Neural cell (in vitro differentiated cells): ENCODE measurements at regions not wholly inside any gene's neighbourhood (a gene's known extent, or its start where the extent isn't known, plus 50 kb on each side); places are given as distances from the start of the nearest gene placed in this dataset.

Experiments used
- H2AFZ ChIP-seq: fragments of 200-600, 300-800 bp; sonication (generic), shearing (Covaris generic); 2 replicates; pipeline ENCODE4 v1.6.0; 2014; ENCODE audit warnings: low read depth, mild to moderate bottlenecking, antibody characterized with exemption, low read length, moderate library complexity
- H3F3A ChIP-seq: fragments of 200-600 bp; shearing (Covaris generic); 2 replicates; pipeline ENCODE4 v1.6.1; 2016; ENCODE audit warnings: mild to moderate bottlenecking, moderate library complexity, mixed read lengths, antibody characterized with exemption, low read length; ENCODE audit not compliant: insufficient read depth, poor library complexity, severe bottlenecking
- H3K27ac ChIP-seq: fragments of 200-600, 300-800 bp; sonication (generic), shearing (Covaris generic); 2 replicates; pipeline ENCODE4 v1.5.1; 2014; ENCODE audit warnings: mild to moderate bottlenecking, low read length, moderate library complexity
- H3K27me3 ChIP-seq: fragments of 300-800, 200-600 bp; sonication (generic), shearing (Covaris generic); 2 replicates; pipeline ENCODE4 v1.6.0; 2014; ENCODE audit warnings: mild to moderate bottlenecking, low read depth, low read length, moderate library complexity; ENCODE audit not compliant: insufficient read depth
- H3K36me3 ChIP-seq: fragments of 300-800, 200-600 bp; sonication (generic), shearing (Covaris generic); 2 replicates; pipeline ENCODE4 v1.5.1; 2014; ENCODE audit warnings: mild to moderate bottlenecking, antibody characterized with exemption, low read length, moderate library complexity; ENCODE audit not compliant: insufficient read depth
- H3K4me2 ChIP-seq: fragments of 300-800, 200-600 bp; sonication (generic), shearing (Covaris generic); 2 replicates; pipeline ENCODE4 v1.6.0; 2014; ENCODE audit warnings: mild to moderate bottlenecking, low read length
- H3K4me3 ChIP-seq: fragments of 300-800, 200-600 bp; sonication (generic), shearing (Covaris generic); 2 replicates; pipeline ENCODE4 v1.5.1; 2014; ENCODE audit warnings: mild to moderate bottlenecking, low read length, moderate library complexity
- H3K79me2 ChIP-seq: fragments of 200-600 bp; shearing (Covaris generic); replicated peaks from 2 replicates; pipeline ENCODE4 v1.6.0; 2014; ENCODE audit warnings: mild to moderate bottlenecking, low read length, moderate library complexity; ENCODE audit not compliant: insufficient read depth
- H3K9ac ChIP-seq: fragments of 300-800, 200-600 bp; sonication (generic), shearing (Covaris generic); 2 replicates; pipeline ENCODE4 v1.6.1; 2016; ENCODE audit warnings: mild to moderate bottlenecking, low read length, mixed read lengths
- H3K9me2 ChIP-seq: fragments of 200-600 bp; shearing (Covaris generic); 2 replicates; pipeline ENCODE4 v1.6.1; 2016; ENCODE audit warnings: mild to moderate bottlenecking, low read length, mixed read lengths; ENCODE audit not compliant: insufficient read depth
- H3K9me3 ChIP-seq: fragments of 200-600, 300-800 bp; sonication (generic), shearing (Covaris generic); 2 replicates; pipeline ENCODE4 v1.6.1; 2016; ENCODE audit warnings: mild to moderate bottlenecking, mixed run types, low read length, moderate library complexity, mixed read lengths
- H4K20me1 ChIP-seq: fragments of 200-600 bp; shearing (Covaris generic); 2 replicates; pipeline ENCODE4 v1.6.1; 2016; ENCODE audit warnings: mild to moderate bottlenecking, mixed run types; ENCODE audit not compliant: insufficient read depth
- CTCF ChIP-seq: fragments of 450-650 bp; IDR thresholded peaks from 2 replicates; pipeline ENCODE4 v1.5.1; 2014; ENCODE audit warnings: antibody characterized with exemption, mild to moderate bottlenecking, moderate library complexity; ENCODE audit not compliant: poor library complexity, severe bottlenecking
- EP300 ChIP-seq: fragments of 450-650 bp; conservative IDR thresholded peaks from 2 replicates; pipeline ENCODE4 v1.6.1; 2014; ENCODE audit warnings: antibody characterized with exemption, mild to moderate bottlenecking, moderate library complexity; ENCODE audit not compliant: poor library complexity, severe bottlenecking
- EZH2 ChIP-seq: fragments of 200-600, 300-800 bp; shearing (Covaris generic), sonication (generic); IDR thresholded peaks from 2 replicates; pipeline ENCODE4 v1.6.1; 2014; ENCODE audit warnings: antibody characterized with exemption, low read length, borderline replicate concordance, mild to moderate bottlenecking; ENCODE audit not compliant: insufficient read depth, poor library complexity, severe bottlenecking
- MXI1 ChIP-seq: fragments of 450-650 bp; conservative IDR thresholded peaks from 2 replicates; pipeline ENCODE4 v1.6.1; 2014; ENCODE audit warnings: antibody characterized with exemption, mild to moderate bottlenecking; ENCODE audit not compliant: poor library complexity, severe bottlenecking
- POLR2AphosphoS5 ChIP-seq: IDR thresholded peaks from 2 replicates; pipeline ENCODE4 v1.6.1; 2012
- RAD21 ChIP-seq: fragments of 450-650 bp; conservative IDR thresholded peaks from 2 replicates; pipeline ENCODE4 v1.6.1; 2014; ENCODE audit warnings: antibody characterized with exemption, mild to moderate bottlenecking, moderate library complexity
- SMC3 ChIP-seq: fragments of 450-650 bp; conservative IDR thresholded peaks from 2 replicates; pipeline ENCODE4 v1.6.1; 2014; ENCODE audit warnings: antibody characterized with exemption, mild to moderate bottlenecking, moderate library complexity; ENCODE audit not compliant: poor library complexity
- TAF1 ChIP-seq: IDR thresholded peaks from 2 replicates; pipeline ENCODE4 v1.6.1; 2012; ENCODE audit warnings: low read depth
- TF ChIP-seq, protein P1 (sequence below): IDR thresholded peaks from 2 replicates; pipeline ENCODE4 v1.6.1; 2012; ENCODE audit warnings: borderline replicate concordance

GRCh38 chr20:16171180-16171579 lies 402.1 kb downstream of the KIF16B start:
- Histone ChIP-seq H3K9ac (no peak overlapping the region), H3K27me3 (no peaks in the 10 kb centered on the region), H2AFZ (no peak overlapping the region), H3K79me2 (no peaks in the 10 kb centered on the region), H3K4me3 (no peak overlapping the region), H3K27ac (no peak overlapping the region), H3K36me3 (no peaks in the 10 kb centered on the region), H4K20me1 (no peaks in the 10 kb centered on the region), H3K9me3 (no peaks in the 10 kb centered on the region), H3F3A (no peaks in the 10 kb centered on the region), H3K9me2 (no peaks in the 10 kb centered on the region), H3K4me2 (no peak overlapping the region)
- TF ChIP-seq EZH2, result no peak
- TF ChIP-seq MXI1, result no peak
- TF ChIP-seq TAF1, result no peak
- TF ChIP-seq, protein P1, sequence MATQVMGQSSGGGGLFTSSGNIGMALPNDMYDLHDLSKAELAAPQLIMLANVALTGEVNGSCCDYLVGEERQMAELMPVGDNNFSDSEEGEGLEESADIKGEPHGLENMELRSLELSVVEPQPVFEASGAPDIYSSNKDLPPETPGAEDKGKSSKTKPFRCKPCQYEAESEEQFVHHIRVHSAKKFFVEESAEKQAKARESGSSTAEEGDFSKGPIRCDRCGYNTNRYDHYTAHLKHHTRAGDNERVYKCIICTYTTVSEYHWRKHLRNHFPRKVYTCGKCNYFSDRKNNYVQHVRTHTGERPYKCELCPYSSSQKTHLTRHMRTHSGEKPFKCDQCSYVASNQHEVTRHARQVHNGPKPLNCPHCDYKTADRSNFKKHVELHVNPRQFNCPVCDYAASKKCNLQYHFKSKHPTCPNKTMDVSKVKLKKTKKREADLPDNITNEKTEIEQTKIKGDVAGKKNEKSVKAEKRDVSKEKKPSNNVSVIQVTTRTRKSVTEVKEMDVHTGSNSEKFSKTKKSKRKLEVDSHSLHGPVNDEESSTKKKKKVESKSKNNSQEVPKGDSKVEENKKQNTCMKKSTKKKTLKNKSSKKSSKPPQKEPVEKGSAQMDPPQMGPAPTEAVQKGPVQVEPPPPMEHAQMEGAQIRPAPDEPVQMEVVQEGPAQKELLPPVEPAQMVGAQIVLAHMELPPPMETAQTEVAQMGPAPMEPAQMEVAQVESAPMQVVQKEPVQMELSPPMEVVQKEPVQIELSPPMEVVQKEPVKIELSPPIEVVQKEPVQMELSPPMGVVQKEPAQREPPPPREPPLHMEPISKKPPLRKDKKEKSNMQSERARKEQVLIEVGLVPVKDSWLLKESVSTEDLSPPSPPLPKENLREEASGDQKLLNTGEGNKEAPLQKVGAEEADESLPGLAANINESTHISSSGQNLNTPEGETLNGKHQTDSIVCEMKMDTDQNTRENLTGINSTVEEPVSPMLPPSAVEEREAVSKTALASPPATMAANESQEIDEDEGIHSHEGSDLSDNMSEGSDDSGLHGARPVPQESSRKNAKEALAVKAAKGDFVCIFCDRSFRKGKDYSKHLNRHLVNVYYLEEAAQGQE, result no peak
- TF ChIP-seq POLR2AphosphoS5, result no peak
- no peak for TF ChIP-seq RAD21
- no peak for TF ChIP-seq CTCF
- TF ChIP-seq SMC3, result no peak
- TF ChIP-seq EP300, result no peak

DNA sequence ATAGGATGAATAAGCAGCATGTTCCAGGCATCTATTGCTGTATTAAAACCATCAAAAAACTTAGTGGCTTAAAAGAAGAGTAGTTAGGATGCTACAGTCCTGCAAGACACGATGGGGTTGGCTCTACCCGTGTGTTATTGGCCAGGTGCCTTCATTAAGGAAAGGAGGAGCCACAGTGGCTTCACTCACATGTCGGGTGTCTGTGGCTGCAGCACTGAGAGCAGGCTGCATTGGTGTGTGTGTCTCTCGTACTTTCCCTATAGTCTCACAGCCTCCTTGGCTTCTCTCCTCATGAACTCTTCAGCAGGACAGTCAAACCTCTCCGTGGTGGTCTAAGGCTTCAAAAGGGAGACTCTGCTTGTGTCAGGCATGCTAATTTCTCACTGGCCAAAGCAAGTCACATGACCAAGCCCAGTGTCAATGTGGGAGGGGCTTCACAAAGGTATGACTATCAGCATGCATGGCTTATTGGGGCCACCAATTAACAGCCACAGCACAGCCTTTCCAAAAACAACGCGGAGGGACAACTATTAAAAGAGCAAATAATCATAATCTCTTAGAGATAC lies 402.8 kb downstream of the KIF16B start:
- Histone ChIP-seq H3K4me2 (no peak overlapping the region), H3K4me3 (no peak overlapping the region), H2AFZ (no peak overlapping the region), H3K36me3 (no peaks in the 10 kb centered on the region), H4K20me1 (no peaks in the 10 kb centered on the region), H3K9ac (no peak overlapping the region), H3F3A (no peaks in the 10 kb centered on the region), H3K27me3 (no peaks in the 10 kb centered on the region), H3K79me2 (no peaks in the 10 kb centered on the region), H3K9me3 (no peaks in the 10 kb centered on the region), H3K27ac (no peak overlapping the region), H3K9me2 (no peaks in the 10 kb centered on the region)
- no peak for TF ChIP-seq POLR2AphosphoS5
- TF ChIP-seq SMC3, result no peak
- no peak for TF ChIP-seq RAD21
- TF ChIP-seq, protein P1, result no peak
- no peak for TF ChIP-seq CTCF
- TF ChIP-seq TAF1, result no peak
